ENCODE measurements at regions not wholly inside any gene's neighbourhood (a gene's known extent, or its start where the extent isn't known, plus 50 kb on each side); places are given as distances from the start of the nearest gene placed in this dataset.

DNA sequence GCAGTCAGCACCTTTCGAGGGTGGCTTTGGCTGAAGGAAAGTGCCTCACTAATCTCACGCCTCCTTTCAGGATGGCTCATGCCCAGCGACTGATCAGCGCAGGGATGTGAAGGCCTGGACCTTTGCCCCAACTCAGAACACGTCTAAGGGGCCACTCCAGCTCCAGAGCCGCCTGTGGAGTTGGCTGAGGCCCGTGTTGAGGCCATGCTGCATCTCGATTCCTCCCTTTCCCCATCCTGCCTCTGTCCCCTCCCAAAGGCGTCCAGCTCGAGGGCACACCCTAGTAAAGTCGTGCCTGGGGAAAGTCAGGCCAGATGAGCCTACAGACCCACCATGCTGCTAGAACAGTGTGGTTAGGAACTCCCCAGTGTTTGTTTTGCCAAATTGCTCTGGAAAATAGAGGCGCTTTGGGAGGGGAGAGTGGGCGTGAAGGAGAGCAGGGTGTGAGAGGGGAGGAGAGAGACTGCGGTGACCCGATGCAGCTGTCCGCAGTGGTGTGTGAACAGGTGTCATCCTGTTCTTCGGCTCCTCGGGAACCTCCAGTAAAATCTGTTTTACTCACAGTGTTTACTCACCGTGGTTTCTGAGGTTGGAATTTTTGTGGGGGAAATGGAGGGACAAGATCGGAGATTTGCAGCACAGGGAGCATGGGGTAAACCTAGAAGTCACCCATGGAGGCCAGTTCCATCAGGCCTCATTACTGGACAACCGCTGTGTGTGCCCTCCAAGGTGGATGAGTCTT lies 85.0 kb upstream of the PMEPA1 start:
- DNase-seq (ENCODE audit: low read depth), result peak; percentile 98

DNA sequence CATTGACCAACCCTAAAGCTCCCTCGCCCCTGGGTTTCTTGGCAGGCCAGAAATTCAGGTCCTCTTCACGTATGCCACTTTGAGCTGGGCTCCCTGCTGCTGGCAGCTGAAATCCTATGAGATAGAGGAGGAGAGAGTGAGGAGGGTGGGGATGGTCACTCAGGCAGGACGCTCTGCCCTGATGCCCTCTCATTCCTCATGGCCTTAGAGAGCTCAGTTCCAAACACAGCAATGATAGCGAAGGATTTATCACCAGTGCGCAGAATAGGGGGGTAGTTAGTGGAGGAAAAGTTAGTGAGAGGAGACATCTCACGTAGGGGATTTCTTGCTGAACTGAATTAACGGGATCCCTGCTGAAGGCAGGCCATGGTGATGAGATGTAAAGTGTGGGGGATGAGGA lies 84.2 kb upstream of the PMEPA1 start:
- DNase-seq (ENCODE audit: low read depth), result no peak

DNA sequence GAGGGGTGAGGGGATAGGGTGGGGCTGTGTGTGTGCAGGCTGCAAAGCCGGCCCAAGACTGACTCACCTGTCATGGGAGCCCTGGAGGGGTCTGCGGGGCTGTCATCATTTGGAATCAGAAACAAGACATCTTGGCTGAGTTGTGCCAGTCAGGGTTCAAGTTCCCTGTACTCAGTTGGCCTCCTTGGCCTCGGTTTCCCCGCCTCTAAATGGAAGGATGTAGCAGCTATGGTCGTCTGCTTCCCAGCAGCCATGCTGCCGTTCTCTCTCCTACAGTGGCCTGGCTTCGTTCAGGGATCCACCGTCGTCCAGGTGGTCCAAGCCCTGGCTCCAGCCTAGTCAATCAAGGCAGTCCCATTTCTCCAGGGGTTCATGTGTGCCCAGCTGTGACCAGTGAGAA lies 83.6 kb upstream of the PMEPA1 start:
- DNase-seq (ENCODE audit: low read depth), result no peak

DNA sequence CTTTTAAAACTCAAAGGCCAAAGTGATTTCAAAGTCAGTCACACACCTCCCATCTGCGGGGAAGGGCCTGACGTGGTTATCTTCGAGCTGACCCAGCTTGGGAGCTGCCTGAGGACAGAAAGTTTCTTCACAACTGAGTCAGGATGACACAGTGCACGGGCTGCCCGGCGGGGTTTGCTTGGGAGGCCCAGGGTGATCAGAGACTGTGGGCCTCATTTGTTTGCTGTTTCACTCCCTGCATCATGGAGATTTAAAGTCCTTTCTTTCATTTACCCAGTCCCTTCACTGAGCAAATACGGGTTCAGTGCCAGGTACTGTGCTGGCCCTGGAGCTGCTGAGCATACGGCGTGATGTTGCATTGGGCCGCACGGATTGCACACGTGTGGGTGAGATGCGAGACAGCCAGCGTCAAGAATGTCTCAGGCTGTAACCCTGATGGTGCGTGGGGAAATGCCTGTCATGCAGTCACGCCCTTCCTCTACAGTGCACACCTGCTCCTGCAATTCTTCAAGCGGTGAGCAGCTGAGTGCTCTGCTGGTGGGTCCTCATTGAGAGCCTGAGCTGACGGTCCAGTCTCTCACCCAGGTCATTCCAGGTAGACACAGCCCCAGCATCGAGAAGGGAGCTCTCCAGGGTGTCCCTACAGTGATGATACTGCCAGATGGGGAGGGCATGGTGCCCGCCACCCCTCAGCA lies 82.7 kb upstream of the PMEPA1 start:
- peak; percentile 70 for DNase-seq (ENCODE audit: low read depth)

DNA sequence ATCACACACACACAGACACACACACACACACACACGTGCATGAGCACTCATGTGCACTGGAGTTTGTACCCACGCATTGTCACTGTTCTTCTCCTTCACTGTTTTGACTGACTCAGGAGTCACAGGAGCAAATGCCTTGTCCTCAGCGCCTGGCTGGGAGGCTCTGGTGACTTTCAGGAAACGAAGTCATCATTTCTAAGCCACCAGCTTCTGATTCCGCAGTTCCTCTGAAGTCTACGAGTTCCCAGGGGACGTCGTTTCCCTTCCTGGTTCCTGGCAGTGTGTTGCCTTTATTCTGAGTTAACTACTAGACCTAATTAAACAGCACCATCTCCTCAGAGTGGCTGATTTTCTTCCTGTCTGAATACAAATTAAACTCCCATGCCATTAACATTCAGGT lies 82.2 kb upstream of the PMEPA1 start:
- no peak for DNase-seq (ENCODE audit: low read depth)

DNA sequence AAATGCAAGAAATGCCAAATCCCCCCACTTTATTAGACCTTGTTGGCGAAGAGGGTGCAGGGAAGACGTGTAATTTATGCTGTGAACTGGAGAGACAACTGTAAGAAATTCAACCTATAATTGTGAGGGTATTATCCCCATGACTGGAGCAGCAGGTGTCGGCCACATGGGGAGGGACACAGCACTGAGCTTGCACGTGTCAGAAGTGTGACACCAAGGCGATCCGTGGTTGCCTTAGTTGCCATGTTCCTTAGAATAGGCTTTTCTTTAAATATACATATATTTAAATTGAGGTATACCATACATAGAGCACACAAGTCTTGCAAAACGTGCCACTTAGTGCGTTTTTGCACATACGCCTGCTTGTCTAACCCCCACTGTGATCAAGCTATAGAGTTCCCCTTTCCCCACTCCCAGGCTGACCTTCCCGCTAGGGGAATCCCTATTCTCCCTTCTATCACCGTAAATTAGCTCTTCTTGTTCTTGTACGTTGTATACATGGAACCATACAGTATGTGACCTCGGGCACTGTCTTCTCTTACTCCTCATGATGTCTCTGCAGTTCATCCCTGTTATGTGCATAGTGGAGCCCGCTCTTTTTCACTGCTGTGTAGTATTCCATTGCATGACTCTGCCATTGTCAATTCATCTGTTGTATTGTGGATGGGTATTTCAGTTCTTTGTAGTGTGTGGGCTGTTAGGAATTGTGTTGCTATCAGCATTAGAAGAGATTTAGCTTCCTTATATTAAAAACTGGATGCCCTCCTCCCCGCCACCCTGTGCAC lies 81.6 kb upstream of the PMEPA1 start:
- no peak for DNase-seq (ENCODE audit: low read depth)

DNA sequence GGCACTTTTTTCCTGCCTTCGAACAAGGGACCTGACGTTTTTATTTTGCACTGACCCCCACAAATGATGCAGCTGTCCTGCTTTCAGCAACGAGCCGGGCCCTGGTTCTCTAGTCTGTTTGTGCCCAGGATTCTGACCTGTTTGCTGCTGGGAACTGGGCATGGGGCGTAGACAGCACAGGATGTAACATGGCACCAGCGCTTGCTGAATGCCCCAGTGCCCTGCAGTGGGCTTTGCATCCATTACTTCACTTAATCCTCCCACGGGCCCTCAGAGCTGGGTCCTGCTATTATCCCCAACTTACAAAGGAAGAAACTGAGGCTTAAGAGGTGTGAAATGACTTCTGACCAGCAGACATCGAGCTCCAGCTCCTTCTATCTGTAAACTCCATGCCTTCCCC lies 80.4 kb upstream of the PMEPA1 start:
- DNase-seq (ENCODE audit: low read depth), result no peak

DNA sequence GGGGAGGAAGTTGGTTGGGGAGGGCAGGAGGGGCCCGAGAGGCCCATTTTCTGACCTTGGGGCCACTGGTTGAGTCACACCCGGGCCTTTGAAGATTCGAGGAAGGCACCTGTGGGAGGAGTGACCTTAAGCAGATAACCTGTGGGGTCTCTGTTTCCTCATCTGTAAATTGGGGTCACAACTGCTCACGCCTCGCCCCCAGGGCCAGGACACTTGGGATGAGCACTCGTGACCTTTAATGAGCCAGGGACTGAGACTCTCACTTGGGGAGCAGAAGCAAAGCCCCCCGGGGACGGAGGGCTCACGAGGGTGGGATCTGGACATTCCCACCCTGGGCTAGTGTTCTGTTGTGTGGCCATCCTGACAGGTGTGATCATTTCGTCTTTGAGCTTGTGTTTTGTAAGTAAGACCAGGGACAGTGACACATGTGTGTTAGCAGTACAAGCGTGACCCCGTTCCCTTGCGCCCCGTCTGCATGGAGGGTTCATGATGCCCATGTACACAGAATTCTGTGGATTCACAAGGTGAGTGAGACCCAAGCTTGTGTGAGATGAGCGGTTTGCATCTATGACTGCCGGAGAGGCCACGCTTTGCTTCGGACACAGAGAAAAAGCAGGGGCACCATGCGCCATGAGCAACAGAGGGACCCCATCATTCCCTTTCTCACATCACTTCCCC lies 79.3 kb upstream of the PMEPA1 start:
- no peak for DNase-seq (ENCODE audit: low read depth)

DNA sequence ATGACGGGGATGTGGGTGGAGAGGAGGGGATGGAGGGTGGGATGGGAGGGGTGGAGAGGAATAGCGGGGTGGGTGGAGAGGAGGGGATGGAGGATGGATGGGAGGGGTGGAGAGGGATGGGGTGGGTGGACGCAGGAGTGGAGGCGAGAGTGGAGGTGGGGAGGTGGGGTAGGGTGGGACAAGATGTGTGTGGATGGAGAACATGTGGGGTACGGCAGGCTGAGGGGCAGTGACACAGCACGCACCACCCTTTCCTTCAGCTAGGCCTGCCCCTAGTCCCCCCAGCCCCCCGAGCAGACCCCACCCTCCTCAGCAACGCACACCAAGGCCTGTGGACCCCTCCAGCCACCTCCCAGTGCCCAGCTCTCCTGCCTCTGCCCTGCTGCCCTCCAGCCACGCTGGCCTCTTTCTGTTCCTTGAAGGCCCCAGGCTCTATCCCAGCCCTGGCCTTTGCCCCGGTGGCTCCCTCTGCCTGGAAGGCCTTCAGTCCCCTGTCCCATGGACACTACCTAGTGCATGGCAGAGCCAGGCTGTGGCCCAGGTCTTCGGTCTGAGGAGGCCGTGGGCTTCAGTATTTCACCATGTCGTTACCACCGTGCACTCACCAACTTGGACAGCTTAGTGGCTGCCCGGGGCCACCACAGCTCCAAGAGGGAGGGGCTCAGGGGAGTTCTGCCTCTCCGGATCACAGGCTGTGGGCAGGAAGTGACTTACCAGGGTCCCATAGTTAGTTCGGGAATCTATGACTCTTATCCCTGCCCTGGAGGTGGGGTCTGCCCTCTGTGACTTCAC lies 78.4 kb upstream of the PMEPA1 start:
- no peak for DNase-seq (ENCODE audit: low read depth)

DNA sequence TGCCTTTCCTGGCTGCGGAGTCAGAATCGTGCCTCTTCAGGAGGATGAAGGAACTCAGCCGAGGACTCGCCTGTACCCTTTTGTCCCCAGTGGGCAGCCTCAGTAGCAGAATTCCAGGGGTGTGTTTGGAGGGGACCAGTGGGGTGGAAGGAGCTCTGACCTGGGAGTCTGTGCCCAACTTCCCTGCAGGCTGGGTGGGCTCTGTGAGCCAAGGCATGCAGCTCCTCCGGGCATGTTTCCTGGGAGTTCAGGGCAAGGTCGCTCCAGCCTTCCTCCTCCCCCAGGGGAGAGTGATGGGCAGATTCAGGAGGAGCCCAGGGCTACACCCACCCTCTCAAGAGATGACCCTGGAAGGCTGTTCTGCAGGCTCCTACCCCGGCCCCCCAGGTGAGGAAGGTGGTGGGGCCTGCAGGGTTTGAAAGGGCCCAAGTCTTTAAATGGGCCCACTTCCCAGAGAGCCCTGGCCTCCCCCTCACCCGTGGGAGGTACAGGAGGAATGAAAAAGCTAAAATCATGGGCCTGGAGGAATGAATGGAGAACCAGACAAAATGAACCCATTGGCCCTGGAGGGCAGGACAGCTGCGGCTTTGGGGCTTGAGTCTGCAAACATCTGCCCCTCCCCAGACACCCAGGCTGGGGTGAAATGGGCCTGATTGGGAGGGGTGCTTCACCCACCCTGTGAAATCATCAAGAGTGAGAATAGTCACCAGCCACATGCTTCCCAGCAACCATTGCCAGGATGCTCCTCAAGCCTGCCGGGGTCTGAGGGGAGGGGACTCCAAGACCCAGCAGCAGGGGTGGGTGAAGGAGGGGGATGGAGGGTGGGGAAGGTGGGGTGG lies 77.6 kb upstream of the PMEPA1 start:
- DNase-seq (ENCODE audit: low read depth), result no peak

DNA sequence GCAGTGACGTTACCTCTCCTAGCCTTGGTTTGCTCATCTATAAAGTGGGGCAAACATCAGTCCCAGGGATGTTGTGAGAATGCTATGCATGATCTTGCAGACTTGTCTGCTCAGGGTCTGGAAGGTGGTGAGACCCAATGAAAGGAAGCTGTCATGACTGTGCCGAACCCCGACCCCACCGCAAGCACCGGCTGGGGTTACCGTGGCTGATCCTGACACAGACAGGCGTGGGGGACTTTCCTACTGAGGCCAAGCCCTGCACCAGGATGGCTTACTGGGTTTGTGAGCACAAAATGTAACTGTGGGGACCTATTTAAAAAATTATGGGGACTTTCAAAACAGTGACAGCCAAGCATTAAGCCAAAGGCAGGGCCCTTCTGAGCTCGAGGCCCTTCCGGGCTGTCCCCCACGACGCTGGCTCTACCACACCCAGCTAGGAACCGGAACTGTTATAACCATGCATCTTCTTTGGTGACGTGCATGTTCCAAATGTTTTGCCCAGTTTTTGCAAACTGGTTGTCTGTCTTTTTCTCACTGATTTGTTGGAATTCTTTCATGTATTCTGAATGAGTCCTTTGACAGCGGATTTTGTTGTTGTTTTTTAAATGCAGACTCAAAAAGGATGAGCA lies 76.6 kb upstream of the PMEPA1 start:
- no peak for DNase-seq (ENCODE audit: low read depth)

DNA sequence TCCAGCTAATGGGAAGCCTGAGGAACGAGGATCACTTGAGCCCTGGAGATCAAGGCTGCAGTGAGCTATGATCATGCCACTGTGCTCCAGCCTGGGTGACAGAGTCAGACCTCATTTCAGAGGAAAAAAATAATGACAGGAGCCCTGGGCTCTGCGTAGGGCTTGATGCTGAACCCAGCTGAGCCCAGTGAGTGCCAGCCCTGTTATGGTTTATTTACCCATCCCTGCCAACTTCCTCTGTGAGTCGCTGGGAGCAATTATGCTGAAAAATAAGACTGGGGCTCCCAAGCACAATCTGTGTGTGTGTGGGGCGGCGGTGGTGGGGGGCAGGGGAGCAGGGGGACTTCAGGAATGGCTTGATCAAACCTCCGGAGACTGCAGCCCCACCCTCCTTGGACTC lies 75.9 kb upstream of the PMEPA1 start:
- no peak for DNase-seq (ENCODE audit: low read depth)

DNA sequence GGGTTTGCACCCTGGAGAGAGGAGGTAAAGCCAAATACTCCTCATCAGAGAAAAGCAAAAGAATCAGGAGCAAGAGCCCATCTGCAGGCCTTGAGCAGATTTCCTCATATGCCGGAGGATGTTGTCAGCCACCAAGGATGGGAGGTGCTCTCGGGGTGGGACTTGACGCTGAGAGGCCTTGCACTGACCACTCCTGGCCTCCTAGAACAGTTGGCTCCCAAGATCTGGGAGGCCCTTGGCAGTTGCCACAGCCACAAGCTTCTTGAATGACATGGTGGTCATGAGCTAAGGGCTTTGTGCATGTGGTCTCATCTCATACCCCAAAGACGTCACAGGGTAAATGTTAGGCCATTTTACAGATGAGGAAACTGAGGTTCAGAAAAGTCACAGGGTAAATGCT lies 75.2 kb upstream of the PMEPA1 start:
- peak; percentile 59 for DNase-seq (ENCODE audit: low read depth)

DNA sequence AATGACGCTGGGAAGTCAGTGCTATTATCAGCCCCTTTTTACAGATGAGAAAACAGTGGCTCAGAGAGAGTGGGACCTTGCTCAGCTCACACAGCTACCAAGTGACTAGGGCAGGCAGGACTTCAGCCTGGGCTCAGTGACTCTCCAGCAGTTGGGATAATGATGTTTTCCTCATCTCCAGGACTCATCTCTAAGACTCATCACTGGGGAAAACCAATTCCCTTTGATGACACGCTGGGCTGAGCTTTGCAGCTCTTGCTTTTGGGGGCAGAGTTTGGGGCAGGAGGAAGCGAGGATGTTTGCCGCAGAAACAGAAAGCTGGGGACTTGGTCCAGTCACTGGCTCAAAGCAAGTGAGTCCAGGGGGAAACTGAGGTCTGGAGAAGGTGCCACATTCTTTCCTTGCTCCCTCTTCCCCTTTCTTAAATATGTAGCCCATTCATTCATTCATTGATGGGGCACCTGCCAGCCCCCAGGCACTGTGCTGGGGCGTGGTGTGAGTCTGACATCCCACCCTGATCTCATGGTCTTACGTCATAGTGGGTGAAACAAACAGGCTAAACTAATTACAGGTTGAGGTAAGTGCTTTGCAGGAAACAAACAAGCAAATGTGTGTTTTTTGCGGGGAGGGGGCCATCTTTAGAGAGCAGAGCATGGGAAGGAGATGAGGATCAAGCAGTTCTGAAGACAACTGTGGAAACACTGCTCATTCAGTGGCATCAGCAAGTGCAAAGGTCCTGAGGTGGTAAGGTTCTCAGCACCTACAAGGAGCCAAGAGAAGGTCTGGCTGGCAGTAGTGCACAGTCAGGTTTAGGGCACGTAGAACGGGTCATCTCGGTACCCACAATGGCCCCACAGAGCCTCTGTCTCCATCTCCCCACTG lies 74.4 kb upstream of the PMEPA1 start:
- no peak for DNase-seq (ENCODE audit: low read depth)

DNA sequence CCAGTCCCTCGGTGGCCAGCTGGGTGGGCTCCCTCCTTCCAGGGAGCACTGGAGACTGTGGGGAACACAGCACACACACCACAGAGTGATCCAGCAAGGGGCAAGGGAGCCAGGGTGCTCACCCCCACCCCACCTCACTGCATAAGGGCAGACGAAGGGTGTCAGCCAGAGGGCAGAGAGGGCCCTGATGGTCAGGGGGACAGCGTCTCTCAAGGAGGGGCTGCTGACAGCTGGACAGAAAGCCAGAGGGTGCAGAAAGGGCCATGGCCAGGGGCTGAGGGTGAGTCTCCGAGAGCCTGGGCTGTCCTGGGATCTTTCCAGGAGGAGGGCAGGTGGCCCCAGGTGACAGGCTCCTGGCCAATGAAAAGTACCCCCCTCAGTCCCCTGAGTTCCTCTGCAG lies 73.4 kb upstream of the PMEPA1 start:
- no peak for DNase-seq (ENCODE audit: low read depth)

DNA sequence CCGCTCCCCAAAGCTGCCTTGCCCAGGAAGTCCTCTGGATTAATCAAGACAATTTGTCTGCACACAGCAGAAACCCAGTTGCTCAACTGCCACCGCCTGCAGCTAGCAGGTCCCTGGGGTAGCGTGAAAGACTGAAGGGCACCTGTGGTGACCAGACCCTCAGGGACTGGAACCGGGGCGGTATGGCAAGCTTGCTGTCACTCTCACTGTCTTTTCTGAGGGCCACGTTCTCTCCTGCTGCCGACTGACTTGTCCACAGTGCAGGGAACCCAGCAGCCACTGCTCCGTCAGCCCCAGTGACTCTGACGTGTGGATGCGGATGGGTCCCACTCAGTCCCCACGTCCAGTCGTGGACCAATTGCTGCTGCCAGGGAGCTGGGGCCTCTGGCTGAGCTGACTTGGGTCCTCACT lies 72.8 kb upstream of the PMEPA1 start:
- no peak for DNase-seq (ENCODE audit: low read depth)

DNA sequence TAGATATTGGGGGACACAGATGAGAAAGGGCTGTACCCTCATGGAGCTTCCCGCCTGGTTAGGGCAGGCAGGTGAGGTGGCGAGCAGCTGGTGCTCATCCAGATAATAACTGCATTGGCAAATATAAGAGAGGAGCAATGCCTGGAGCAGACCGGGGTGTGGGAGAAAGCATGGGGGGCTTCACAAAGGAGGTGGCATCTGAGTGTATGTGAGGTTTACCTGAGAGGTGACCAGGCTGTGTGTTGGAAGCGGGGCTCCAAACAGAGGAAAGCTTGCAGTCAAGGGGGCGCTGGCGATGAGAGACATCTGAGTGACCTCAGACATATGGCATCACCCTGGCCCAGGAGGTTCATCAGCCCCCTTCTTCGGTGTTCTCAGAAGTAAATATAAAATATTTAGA lies 72.1 kb upstream of the PMEPA1 start:
- DNase-seq (ENCODE audit: low read depth), result no peak

DNA sequence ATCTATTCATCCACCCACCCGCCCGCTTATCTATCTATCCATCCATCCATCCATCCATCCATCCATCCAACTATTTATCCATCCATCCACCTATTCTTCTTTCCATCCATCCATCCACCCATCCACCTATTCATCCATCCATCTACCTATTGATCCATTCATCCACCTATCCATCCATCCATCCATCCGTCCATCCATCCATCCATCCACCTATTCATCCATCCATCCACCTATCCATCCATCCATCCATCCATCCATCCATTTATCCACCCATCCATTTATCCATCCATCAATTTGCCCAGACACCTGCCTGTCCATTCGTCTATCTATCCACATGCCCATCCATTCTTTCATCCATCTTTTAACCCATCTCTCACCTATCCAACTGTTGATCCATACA lies 71.1 kb upstream of the PMEPA1 start:
- DNase-seq (ENCODE audit: low read depth), result no peak

DNA sequence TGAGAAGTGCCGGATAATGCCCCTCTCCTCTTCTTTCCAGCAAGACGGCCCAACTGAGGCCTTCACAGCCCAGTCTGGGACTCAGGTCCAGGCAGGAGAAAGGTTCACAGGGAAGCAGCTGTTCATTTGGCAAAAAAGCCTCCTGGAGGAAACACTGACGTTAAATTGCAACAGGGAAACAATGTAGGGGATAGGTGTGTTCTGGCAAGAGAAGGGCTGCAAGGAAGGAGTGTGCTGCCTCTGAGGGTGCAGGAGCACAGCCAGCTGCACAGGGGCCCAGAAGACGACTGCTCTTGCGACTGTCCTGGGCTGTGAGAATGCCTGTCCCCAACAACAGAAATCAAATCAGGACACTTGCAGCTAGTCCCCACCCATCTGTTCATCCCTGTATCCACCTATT lies 70.6 kb upstream of the PMEPA1 start:
- no peak for DNase-seq (ENCODE audit: low read depth)

Data from myocyte (in vitro differentiated cells).